ENCODE measurements at regions not wholly inside any gene's neighbourhood (a gene's known extent, or its start where the extent isn't known, plus 50 kb on each side); places are given as distances from the start of the nearest gene placed in this dataset.

- Mint-ChIP-seq H3K4me3 (no peak overlapping the region), H3K4me1 (ENCODE audit: low read depth) (no peaks in the 10 kb centered on the region), H3K9me3 (no peaks in the 10 kb centered on the region), H3K36me3 (ENCODE audit: low read depth) (no peaks in the 10 kb centered on the region), H3K27me3 (ENCODE audit: insufficient read depth) (no peaks in the 10 kb centered on the region), H3K27ac (no peak overlapping the region)
- intact Hi-C loops (cut with micrococcal nuclease): no loop called here
- no peak for DNase-seq (ENCODE audit: low spot score)
These were observed 381.3 kb downstream of the DMRT2 start for GRCh38 chr9:1431461-1431860.

- no peak for DNase-seq (ENCODE audit: low spot score)
- no peaks in the 10 kb centered on the region for H3K9me3 Mint-ChIP-seq
- intact Hi-C loops (cut with micrococcal nuclease): no loop called here
- H3K4me3 Mint-ChIP-seq: no peak overlapping the region
- H3K27me3 Mint-ChIP-seq (ENCODE audit: insufficient read depth): peaks cover 2% of the 10 kb centered on the region
- no peak overlapping the region for H3K27ac Mint-ChIP-seq
- H3K36me3 Mint-ChIP-seq (ENCODE audit: low read depth): no peaks in the 10 kb centered on the region
- H3K4me1 Mint-ChIP-seq (ENCODE audit: low read depth): no peaks in the 10 kb centered on the region
These were observed 384.1 kb downstream of the DMRT2 start for GRCh38 chr9:1434052-1434767.

- intact Hi-C loops (cut with micrococcal nuclease): no loop called here
- Mint-ChIP-seq H3K9me3 (no peaks in the 10 kb centered on the region), H3K27me3 (ENCODE audit: insufficient read depth) (peaks cover 2% of the 10 kb centered on the region), H3K4me1 (ENCODE audit: low read depth) (no peaks in the 10 kb centered on the region), H3K27ac (no peak overlapping the region), H3K4me3 (no peak overlapping the region), H3K36me3 (ENCODE audit: low read depth) (no peaks in the 10 kb centered on the region)
- DNase-seq (ENCODE audit: low spot score): no peak
These were observed 384.7 kb downstream of the DMRT2 start for GRCh38 chr9:1434811-1435210.

- no peak overlapping the region for H3K4me3 Mint-ChIP-seq
- H3K27ac Mint-ChIP-seq: no peak overlapping the region
- no peaks in the 10 kb centered on the region for H3K36me3 Mint-ChIP-seq (ENCODE audit: low read depth)
- no peak for DNase-seq (ENCODE audit: low spot score)
- H3K9me3 Mint-ChIP-seq: no peaks in the 10 kb centered on the region
- peaks cover 2% of the 10 kb centered on the region for H3K27me3 Mint-ChIP-seq (ENCODE audit: insufficient read depth)
- no peaks in the 10 kb centered on the region for H3K4me1 Mint-ChIP-seq (ENCODE audit: low read depth)
- intact Hi-C loops (cut with micrococcal nuclease): no loop called here
These were observed 390.1 kb downstream of the DMRT2 start for GRCh38 chr9:1440256-1440655.

- Mint-ChIP-seq H3K9me3 (no peaks in the 10 kb centered on the region), H3K4me3 (no peak overlapping the region), H3K36me3 (ENCODE audit: low read depth) (no peaks in the 10 kb centered on the region), H3K27me3 (ENCODE audit: insufficient read depth) (peaks cover 2% of the 10 kb centered on the region), H3K27ac (no peak overlapping the region), H3K4me1 (ENCODE audit: low read depth) (no peaks in the 10 kb centered on the region)
- no peak for DNase-seq (ENCODE audit: low spot score)
- intact Hi-C loops (cut with micrococcal nuclease): no loop called here
These were observed 391.9 kb downstream of the DMRT2 start for GRCh38 chr9:1442105-1442504.

- no peaks in the 10 kb centered on the region for H3K4me1 Mint-ChIP-seq (ENCODE audit: low read depth)
- H3K9me3 Mint-ChIP-seq: no peaks in the 10 kb centered on the region
- H3K27ac Mint-ChIP-seq: no peak overlapping the region
- no peaks in the 10 kb centered on the region for H3K36me3 Mint-ChIP-seq (ENCODE audit: low read depth)
- intact Hi-C loops (cut with micrococcal nuclease): no loop called here
- H3K4me3 Mint-ChIP-seq: no peak overlapping the region
- no peaks in the 10 kb centered on the region for H3K27me3 Mint-ChIP-seq (ENCODE audit: insufficient read depth)
- DNase-seq (ENCODE audit: low spot score): no peak
These were observed 393.3 kb downstream of the DMRT2 start for GRCh38 chr9:1443450-1443849.

- intact Hi-C loops (cut with micrococcal nuclease): no loop called here
- no peaks in the 10 kb centered on the region for H3K4me1 Mint-ChIP-seq (ENCODE audit: low read depth)
- H3K36me3 Mint-ChIP-seq (ENCODE audit: low read depth): no peaks in the 10 kb centered on the region
- no peak overlapping the region for H3K4me3 Mint-ChIP-seq
- peaks cover 3% of the 10 kb centered on the region for H3K27me3 Mint-ChIP-seq (ENCODE audit: insufficient read depth)
- H3K27ac Mint-ChIP-seq: no peak overlapping the region
- no peak for DNase-seq (ENCODE audit: low spot score)
- no peaks in the 10 kb centered on the region for H3K9me3 Mint-ChIP-seq
These were observed 396.5 kb downstream of the DMRT2 start for GRCh38 chr9:1446671-1447070.

GRCh38 chr9:1453636-1454035, 403.5 kb downstream of the DMRT2 start:
- Mint-ChIP-seq H3K4me1 (ENCODE audit: low read depth) (no peaks in the 10 kb centered on the region), H3K27me3 (ENCODE audit: insufficient read depth) (peaks cover 8% of the 10 kb centered on the region), H3K9me3 (no peaks in the 10 kb centered on the region), H3K27ac (no peak overlapping the region), H3K4me3 (no peak overlapping the region), H3K36me3 (ENCODE audit: low read depth) (no peaks in the 10 kb centered on the region)
- intact Hi-C loops (cut with micrococcal nuclease): no loop called here
- no peak for DNase-seq (ENCODE audit: low spot score)

- Mint-ChIP-seq H3K4me1 (ENCODE audit: low read depth) (no peaks in the 10 kb centered on the region), H3K36me3 (ENCODE audit: low read depth) (no peaks in the 10 kb centered on the region), H3K27ac (no peak overlapping the region), H3K27me3 (ENCODE audit: insufficient read depth) (peaks cover 8% of the 10 kb centered on the region), H3K9me3 (no peaks in the 10 kb centered on the region), H3K4me3 (no peak overlapping the region)
- no peak for DNase-seq (ENCODE audit: low spot score)
- intact Hi-C loops (cut with micrococcal nuclease): no loop called here
These were observed 404.1 kb downstream of the DMRT2 start for GRCh38 chr9:1454211-1454610.

- no peaks in the 10 kb centered on the region for H3K4me1 Mint-ChIP-seq (ENCODE audit: low read depth)
- H3K27me3 Mint-ChIP-seq (ENCODE audit: insufficient read depth): peaks cover 8% of the 10 kb centered on the region
- no peak for DNase-seq (ENCODE audit: low spot score)
- no peak overlapping the region for H3K4me3 Mint-ChIP-seq
- H3K27ac Mint-ChIP-seq: no peak overlapping the region
- intact Hi-C loops (cut with micrococcal nuclease): no loop called here
- H3K36me3 Mint-ChIP-seq (ENCODE audit: low read depth): no peaks in the 10 kb centered on the region
- no peaks in the 10 kb centered on the region for H3K9me3 Mint-ChIP-seq
These were observed 404.6 kb downstream of the DMRT2 start for GRCh38 chr9:1454616-1455347.

- Mint-ChIP-seq H3K4me1 (ENCODE audit: low read depth) (no peaks in the 10 kb centered on the region), H3K9me3 (no peaks in the 10 kb centered on the region), H3K27me3 (ENCODE audit: insufficient read depth) (peaks cover 5% of the 10 kb centered on the region), H3K36me3 (ENCODE audit: low read depth) (no peaks in the 10 kb centered on the region), H3K27ac (no peak overlapping the region), H3K4me3 (no peak overlapping the region)
- intact Hi-C loops (cut with micrococcal nuclease): no loop called here
- no peak for DNase-seq (ENCODE audit: low spot score)
These were observed 405.6 kb downstream of the DMRT2 start for GRCh38 chr9:1455766-1456165.

- peaks cover 5% of the 10 kb centered on the region for H3K27me3 Mint-ChIP-seq (ENCODE audit: insufficient read depth)
- H3K27ac Mint-ChIP-seq: no peak overlapping the region
- H3K4me1 Mint-ChIP-seq (ENCODE audit: low read depth): no peaks in the 10 kb centered on the region
- H3K9me3 Mint-ChIP-seq: no peaks in the 10 kb centered on the region
- intact Hi-C loops (cut with micrococcal nuclease): no loop called here
- no peak overlapping the region for H3K4me3 Mint-ChIP-seq
- H3K36me3 Mint-ChIP-seq (ENCODE audit: low read depth): no peaks in the 10 kb centered on the region
- no peak for DNase-seq (ENCODE audit: low spot score)
These were observed 406.3 kb downstream of the DMRT2 start for GRCh38 chr9:1456301-1457024.

GRCh38 chr9:1457460-1457859, 407.3 kb downstream of the DMRT2 start:
- no peak for DNase-seq (ENCODE audit: low spot score)
- no peak overlapping the region for H3K4me3 Mint-ChIP-seq
- peaks cover 5% of the 10 kb centered on the region for H3K27me3 Mint-ChIP-seq (ENCODE audit: insufficient read depth)
- no peaks in the 10 kb centered on the region for H3K36me3 Mint-ChIP-seq (ENCODE audit: low read depth)
- H3K4me1 Mint-ChIP-seq (ENCODE audit: low read depth): no peaks in the 10 kb centered on the region
- intact Hi-C loops (cut with micrococcal nuclease): no loop called here
- no peaks in the 10 kb centered on the region for H3K9me3 Mint-ChIP-seq
- H3K27ac Mint-ChIP-seq: no peak overlapping the region

Data from activated T-helper 1 cell treated with anti-CD3 and anti-CD28 coated beads, Interleukin-12 subunit alpha, Interleukin-12 subunit beta, Interleukin-2, Interleukin-4 antibody, amounts not matched to agents 30 ng/mL and 10 ng/mL and 1 ng/mL, durations not matched to agents 14 hours and 24 hours and 36 hours (primary cell).